ENCODE measurements at regions not wholly inside any gene's neighbourhood (a gene's known extent, or its start where the extent isn't known, plus 50 kb on each side); places are given as distances from the start of the nearest gene placed in this dataset.

DNA sequence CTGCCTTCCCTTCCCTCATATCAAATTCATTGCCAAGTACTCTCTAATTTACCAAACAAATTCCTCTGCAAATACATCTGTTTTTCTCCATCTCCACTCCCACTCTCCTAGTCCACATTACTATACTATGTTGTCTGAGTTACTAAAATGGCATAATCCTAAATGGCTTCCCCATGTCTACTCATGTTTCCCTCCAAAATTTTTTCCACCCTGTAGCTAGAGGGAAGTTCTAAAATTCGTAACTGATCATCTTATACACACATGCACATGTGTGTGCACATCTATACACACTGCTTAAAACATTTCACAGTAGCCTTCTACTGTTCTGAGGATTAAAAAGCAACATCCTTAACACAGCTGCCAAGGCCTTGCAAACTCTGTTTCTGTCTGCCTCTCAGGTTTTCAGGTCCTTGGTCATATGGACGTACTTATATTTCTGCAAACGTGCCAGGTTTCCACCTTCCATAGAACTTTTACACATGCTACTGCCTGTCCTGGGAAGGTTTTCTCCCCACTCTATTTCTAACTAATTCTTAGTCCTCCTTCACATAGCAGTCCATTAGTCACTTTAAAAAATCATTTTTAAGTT is 140.6 kb downstream of the LURAP1L start:
- TF ChIP-seq MYC (IDR thresholded peaks at IDR 0.05; ENCODE audit: borderline replicate concordance, low read length) (no peak), RAD21 (conservative IDR thresholded peaks at IDR 0.05 in 1 of 2, IDR thresholded peaks at IDR 0.05 in 1 of 2) (no peak), CTCF (IDR thresholded peaks at IDR 0.05) (no peak), USF2 (IDR thresholded peaks at IDR 0.05) (no peak), HDAC2 (IDR thresholded peaks at IDR 0.05) (no peak), HOXA7 (CRISPR knock-in tag; IDR thresholded peaks at IDR 0.05) (no peak), SMC3 (IDR thresholded peaks at IDR 0.05) (no peak), POLR2A (IDR thresholded peaks at IDR 0.05; ENCODE audit: low read length) (no peak), RCOR1 (IDR thresholded peaks at IDR 0.05; ENCODE audit: low read depth, low read length) (no peak), JUNB (IDR thresholded peaks at IDR 0.05) (no peak)

Data from A549 (cell line).